Progenitor cell of endocrine pancreas (in vitro differentiated cells): ENCODE measurements at regions not wholly inside any gene's neighbourhood (a gene's known extent, or its start where the extent isn't known, plus 50 kb on each side); places are given as distances from the start of the nearest gene placed in this dataset.
A peak's percentile ranks its signal among the peaks of the same experiment; 100 is the strongest.
"Not testable (repeated sequence)": the region's sequence is repeated elsewhere in the genome, so short reads cannot be mapped to it uniquely, and the experiment has no call there.

Experiments used
- DNase-seq: peaks from one replicate; pipeline ENCODE4 v3.0.0; 2021; ENCODE audit warnings: low spot score; ENCODE audit not compliant: unreplicated experiment
- H3K27ac Mint-ChIP-seq: 2 replicates; pipeline ENCODE4 v1.8.0; 2021; ENCODE audit warnings: mild to moderate bottlenecking, moderate library complexity, mixed read lengths
- H3K27me3 Mint-ChIP-seq: 2 replicates; pipeline ENCODE4 v1.8.0; 2021; ENCODE audit warnings: mixed read lengths
- H3K36me3 Mint-ChIP-seq: 2 replicates; pipeline ENCODE4 v1.8.0; 2022; ENCODE audit warnings: mixed read lengths; ENCODE audit not compliant: insufficient read depth
- H3K4me1 Mint-ChIP-seq: 2 replicates; pipeline ENCODE4 v1.8.0; 2021; ENCODE audit warnings: low read depth, mixed read lengths
- H3K4me3 Mint-ChIP-seq: 2 replicates; pipeline ENCODE4 v1.8.0; 2021; ENCODE audit warnings: low read depth, mild to moderate bottlenecking, moderate library complexity, mixed read lengths
- H3K9me3 Mint-ChIP-seq: 2 replicates; pipeline ENCODE4 v1.8.0; 2021; ENCODE audit warnings: low read depth, mixed read lengths
- TF ChIP-seq, protein P1 (sequence below): fragments of 200-600 bp; sonication (generic); IDR thresholded peaks from one replicate; pipeline ENCODE4 v1.5.0; 2021; ENCODE audit warnings: antibody characterized with exemption, mild to moderate bottlenecking; ENCODE audit not compliant: unreplicated experiment

DNA sequence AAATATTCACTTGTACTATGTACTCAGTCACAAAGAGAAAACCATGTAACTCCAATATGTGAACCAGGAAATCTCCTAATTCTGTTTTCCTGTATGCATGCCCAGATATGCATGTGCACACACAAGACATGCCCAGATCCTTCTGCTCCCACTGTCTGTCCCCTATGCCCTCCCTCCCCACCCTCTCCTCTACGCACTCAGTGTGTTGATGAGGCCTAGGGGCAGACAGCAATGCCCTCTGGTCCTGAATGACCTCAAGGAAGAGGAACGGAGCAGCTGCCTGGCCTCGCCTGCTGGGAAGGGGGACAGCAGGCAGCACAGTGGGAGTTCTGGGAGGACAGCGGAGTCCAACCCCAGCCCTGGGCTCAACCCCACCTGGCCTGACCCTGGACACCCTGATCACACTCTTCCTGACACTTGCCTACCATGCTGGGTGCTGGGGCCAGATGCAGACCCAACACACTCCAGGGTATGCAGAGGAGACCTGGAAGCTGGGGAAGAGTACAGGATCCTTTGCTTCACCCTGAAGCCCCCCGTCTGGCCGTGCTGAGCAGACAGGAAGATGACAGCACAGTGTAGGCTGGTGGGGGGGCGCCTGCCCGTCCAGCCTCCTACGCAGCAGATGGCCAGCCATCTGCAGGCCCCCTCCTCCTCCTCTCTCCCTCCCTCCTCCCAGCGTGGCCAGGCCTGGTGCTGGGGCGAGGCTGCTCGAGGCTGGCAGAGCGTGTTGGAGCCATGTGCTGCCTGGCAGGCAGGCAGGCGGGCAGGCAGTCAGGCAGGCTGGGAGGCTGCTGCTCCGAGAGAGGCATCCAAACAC is 106.6 kb upstream of the NCOR2 start:
- peaks cover 6% of the 10 kb centered on the region for H3K4me1 Mint-ChIP-seq
- no peaks in the 10 kb centered on the region for H3K36me3 Mint-ChIP-seq
- H3K27ac Mint-ChIP-seq, result no peak overlapping the region
- H3K9me3 Mint-ChIP-seq, result no peaks in the 10 kb centered on the region
- no peak overlapping the region for H3K4me3 Mint-ChIP-seq
- no peak for DNase-seq
- H3K27me3 Mint-ChIP-seq, result peaks cover 9% of the 10 kb centered on the region
- TF ChIP-seq, protein P1, sequence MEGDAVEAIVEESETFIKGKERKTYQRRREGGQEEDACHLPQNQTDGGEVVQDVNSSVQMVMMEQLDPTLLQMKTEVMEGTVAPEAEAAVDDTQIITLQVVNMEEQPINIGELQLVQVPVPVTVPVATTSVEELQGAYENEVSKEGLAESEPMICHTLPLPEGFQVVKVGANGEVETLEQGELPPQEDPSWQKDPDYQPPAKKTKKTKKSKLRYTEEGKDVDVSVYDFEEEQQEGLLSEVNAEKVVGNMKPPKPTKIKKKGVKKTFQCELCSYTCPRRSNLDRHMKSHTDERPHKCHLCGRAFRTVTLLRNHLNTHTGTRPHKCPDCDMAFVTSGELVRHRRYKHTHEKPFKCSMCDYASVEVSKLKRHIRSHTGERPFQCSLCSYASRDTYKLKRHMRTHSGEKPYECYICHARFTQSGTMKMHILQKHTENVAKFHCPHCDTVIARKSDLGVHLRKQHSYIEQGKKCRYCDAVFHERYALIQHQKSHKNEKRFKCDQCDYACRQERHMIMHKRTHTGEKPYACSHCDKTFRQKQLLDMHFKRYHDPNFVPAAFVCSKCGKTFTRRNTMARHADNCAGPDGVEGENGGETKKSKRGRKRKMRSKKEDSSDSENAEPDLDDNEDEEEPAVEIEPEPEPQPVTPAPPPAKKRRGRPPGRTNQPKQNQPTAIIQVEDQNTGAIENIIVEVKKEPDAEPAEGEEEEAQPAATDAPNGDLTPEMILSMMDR, result no peak

DNA sequence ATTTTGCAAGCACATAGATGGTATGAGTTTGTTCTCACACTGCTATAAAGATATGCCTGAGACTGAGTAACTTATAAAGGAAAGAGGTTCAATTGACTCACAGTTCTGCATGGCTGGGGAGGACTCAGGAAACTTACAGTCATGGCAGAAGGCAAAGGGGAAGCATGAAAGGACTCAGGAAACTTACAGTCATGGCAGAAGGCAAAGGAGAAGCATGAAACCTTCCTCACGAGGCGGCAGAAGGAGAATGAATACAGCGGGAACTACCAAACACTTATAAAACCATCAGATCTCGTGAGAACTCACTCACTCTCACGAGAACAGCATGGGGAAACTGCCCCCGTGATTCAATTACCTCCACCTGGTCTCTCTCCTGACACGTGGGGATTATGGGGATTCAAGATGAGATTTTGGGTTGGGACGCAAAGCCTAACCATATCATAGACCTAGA is 101.9 kb upstream of the NCOR2 start:
- not testable (repeated sequence) for H3K9me3 Mint-ChIP-seq

DNA sequence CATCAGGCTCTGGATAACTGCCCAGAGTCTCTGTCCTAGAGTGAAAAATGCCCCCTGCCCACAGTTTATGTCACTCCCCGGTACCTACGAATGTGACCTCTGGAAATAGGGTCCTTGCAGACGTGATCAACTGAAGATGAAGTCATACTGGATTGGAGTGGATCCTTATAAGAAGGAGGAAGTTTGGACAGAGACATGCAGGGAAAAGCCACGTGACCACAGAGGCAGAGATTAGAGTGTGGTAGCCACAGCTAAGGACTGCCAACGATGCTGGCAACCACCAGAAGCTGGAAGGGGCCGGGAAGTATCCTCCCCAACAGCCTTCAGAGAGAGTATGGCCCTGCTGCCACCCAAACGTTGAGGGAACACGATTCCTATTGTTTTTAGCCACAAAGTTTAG is 101.2 kb upstream of the NCOR2 start:
- peaks cover 19% of the 10 kb centered on the region for H3K27me3 Mint-ChIP-seq
- H3K36me3 Mint-ChIP-seq, result no peaks in the 10 kb centered on the region
- no peak for DNase-seq
- TF ChIP-seq, protein P1, result no peak
- no peak overlapping the region for H3K4me3 Mint-ChIP-seq
- H3K9me3 Mint-ChIP-seq, result no peaks in the 10 kb centered on the region
- no peak overlapping the region for H3K27ac Mint-ChIP-seq
- peaks cover 11% of the 10 kb centered on the region for H3K4me1 Mint-ChIP-seq

More for the DNA sequence above, 101.9 kb upstream of the NCOR2 start:
- H3K27me3 Mint-ChIP-seq, result peaks cover 19% of the 10 kb centered on the region
- not testable (repeated sequence) for H3K36me3 Mint-ChIP-seq, H3K27ac Mint-ChIP-seq, H3K4me3 Mint-ChIP-seq, DNase-seq
- H3K4me1 Mint-ChIP-seq, result peaks cover 11% of the 10 kb centered on the region

DNA sequence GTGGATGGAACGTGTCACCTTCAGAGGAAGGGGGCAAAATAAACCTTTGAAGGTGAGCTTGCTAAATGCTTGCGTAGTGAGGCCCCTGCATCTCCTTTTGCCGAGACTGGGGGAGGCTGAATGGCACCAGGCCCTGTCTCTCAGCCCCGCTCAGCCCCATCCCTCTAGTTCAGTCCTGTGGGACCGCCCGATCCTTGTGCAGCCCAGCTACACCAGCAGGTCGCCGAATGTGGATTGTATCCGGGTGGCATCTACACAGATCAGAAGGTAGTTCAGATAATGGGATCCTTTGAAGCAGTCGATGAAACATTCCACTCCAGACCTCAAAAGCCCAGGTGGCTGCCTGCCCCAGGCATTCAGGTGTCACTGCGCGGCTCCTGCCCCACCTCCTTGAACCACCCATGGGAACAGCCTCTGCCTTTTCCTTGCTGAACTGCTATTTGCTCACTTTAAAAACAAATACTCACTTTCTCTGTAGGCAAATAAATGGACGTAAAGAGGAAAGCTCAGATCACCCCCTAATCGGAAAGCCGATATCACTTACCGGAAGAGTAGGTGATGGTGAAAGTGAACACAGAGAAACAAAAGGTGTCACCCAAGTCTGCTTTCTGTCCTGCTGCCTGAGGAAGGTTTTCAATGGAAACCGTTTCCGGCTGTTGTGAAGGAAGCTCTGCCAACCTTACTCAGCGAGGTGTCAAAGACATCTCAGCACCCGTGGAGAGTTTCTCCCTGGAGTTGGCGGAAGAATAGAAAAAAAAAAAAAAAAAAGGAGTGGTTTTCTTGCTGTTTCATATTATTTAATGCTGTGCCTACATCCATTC is 100.3 kb upstream of the NCOR2 start:
- no peak for DNase-seq
- Mint-ChIP-seq H3K27ac (peak overlapping the region; percentile 46), H3K4me3 (no peak overlapping the region), H3K27me3 (peaks cover 28% of the 10 kb centered on the region), H3K9me3 (no peaks in the 10 kb centered on the region), H3K4me1 (peaks cover 11% of the 10 kb centered on the region), H3K36me3 (no peaks in the 10 kb centered on the region)
- TF ChIP-seq, protein P1, result no peak

DNA sequence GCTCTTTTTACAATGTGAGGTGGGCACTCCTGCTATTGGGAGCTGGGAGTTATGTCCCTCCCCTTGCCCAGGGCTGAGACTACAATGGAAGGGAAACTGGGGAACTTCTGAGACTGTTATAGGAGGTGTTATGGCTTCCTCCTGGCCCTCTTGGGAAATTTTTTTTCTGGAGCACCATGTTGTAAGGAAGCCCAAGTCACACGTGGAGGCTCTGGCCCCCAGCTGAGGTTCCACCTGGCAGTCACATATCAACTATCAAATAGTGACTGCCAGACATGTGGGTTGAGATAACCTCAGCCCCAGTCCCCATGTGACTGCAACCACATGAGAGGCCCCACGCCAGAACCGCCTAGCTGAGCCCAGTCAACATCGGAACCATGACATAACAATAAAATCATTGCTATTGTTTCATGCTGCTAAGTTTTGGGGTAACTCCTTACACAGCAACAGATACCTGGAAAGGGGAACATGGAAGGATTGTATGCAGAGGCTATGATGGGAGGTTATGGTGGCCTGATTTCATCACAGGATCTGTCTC is 99.4 kb upstream of the NCOR2 start:
- Mint-ChIP-seq H3K36me3 (no peaks in the 10 kb centered on the region), H3K4me3 (no peak overlapping the region), H3K27me3 (peaks cover 31% of the 10 kb centered on the region), H3K9me3 (no peaks in the 10 kb centered on the region), H3K27ac (no peak overlapping the region), H3K4me1 (peaks cover 11% of the 10 kb centered on the region)
- no peak for DNase-seq
- TF ChIP-seq, protein P1, result no peak
